ENCODE measurements at regions not wholly inside any gene's neighbourhood (a gene's known extent, or its start where the extent isn't known, plus 50 kb on each side); places are given as distances from the start of the nearest gene placed in this dataset.
A peak's percentile ranks its signal among the peaks of the same experiment; 100 is the strongest.
"Not testable (repeated sequence)": the region's sequence is repeated elsewhere in the genome, so short reads cannot be mapped to it uniquely, and the experiment has no call there.

DNA sequence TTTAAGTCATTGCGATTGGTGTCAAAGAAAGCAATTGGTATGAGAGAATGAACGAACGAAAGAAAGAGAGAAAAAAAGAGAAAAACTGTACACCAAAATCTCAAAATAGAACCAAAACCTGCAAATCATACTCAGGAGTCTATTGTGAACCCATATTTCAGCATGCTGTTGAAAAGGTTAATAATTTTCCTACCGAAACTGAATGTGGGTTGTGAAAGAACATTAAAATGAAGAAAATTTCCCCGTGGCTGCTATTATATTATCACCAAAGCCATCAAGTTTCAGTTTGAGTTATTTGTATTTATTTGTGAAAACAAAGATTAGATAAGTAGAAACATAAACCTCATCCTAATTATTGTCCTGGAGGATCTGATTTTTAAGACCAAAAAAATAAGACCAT, 315.7 kb downstream of the BCL2L11 start:
- CTCF ChIA-PET; H3K4me1 ChIP-seq (ENCODE audit: control insufficient read depth in 2 of 2, insufficient read depth in 2 of 2, low read length in 2 of 2); ATAC-seq; H3K4me3 Mint-ChIP-seq; DNase-seq; H3K27me3 Mint-ChIP-seq; H3K4me3 ChIP-seq (ENCODE audit: low read length); POLR2A ChIA-PET; H3K9me3 Mint-ChIP-seq; H3K27me3 ChIP-seq (ENCODE audit: control insufficient read depth in 2 of 2, insufficient read depth in 2 of 2, low read length in 2 of 2); H3K36me3 Mint-ChIP-seq; H3K36me3 ChIP-seq (ENCODE audit: control insufficient read depth in 2 of 3, insufficient read depth in 3 of 3, low read length in 3 of 3); H3K27ac Mint-ChIP-seq; intact Hi-C loops (cut with micrococcal nuclease); H3K9me3 ChIP-seq (ENCODE audit: control insufficient read depth in 2 of 3, low read length in 3 of 3); H3K27ac ChIP-seq (ENCODE audit: low read depth, low read length): not testable (repeated sequence)
- peaks cover 0 to 25% (median 4%) of the 10 kb centered on the region in 7 donors for H3K4me1 Mint-ChIP-seq

DNA sequence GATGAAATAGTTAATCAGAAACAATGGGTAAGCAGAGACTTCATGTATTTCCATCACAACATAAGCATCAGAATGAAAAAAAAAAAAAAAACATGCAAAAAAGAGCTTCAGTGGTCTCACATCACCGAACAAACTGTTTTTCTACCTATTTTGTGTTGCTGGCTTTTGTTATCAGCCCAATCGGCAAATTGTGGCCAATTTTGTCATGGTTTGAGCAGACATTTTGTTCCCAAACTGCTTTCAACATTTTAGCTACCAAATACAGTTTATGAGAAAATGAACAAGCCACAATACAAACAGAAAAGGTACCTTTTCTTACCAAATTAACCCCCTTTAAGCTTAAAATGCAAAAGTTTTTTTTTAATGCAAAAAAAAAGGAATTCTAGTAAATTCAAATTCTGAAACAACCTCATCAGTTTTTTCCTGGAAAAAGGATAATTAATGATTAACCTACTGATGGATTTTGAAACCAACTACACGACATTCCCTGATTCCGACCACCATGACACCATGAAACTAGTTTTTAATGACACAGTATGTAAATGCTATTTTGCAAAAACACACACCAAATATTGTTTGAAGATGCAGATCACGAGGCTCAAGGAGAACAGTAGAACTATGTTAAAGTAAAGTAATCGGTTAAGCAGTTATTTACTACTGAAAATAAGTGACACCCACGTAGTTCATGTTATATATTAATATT, 316.7 kb downstream of the BCL2L11 start:
- H3K27me3 Mint-ChIP-seq; H3K9me3 Mint-ChIP-seq; POLR2A ChIA-PET; H3K27ac ChIP-seq (ENCODE audit: low read depth, low read length); H3K36me3 Mint-ChIP-seq; H3K36me3 ChIP-seq (ENCODE audit: control insufficient read depth in 2 of 3, insufficient read depth in 3 of 3, low read length in 3 of 3); H3K4me3 Mint-ChIP-seq; H3K27ac Mint-ChIP-seq; DNase-seq; H3K9me3 ChIP-seq (ENCODE audit: control insufficient read depth in 2 of 3, low read length in 3 of 3); H3K4me1 ChIP-seq (ENCODE audit: control insufficient read depth in 2 of 2, insufficient read depth in 2 of 2, low read length in 2 of 2); CTCF ChIA-PET; H3K27me3 ChIP-seq (ENCODE audit: control insufficient read depth in 2 of 2, insufficient read depth in 2 of 2, low read length in 2 of 2); intact Hi-C loops (cut with micrococcal nuclease); H3K4me3 ChIP-seq (ENCODE audit: low read length): not testable (repeated sequence)
- H3K4me1 Mint-ChIP-seq: peaks cover 0 to 21% (median under 1%) of the 10 kb centered on the region in 7 donors
- ATAC-seq: peak; percentile 23

DNA sequence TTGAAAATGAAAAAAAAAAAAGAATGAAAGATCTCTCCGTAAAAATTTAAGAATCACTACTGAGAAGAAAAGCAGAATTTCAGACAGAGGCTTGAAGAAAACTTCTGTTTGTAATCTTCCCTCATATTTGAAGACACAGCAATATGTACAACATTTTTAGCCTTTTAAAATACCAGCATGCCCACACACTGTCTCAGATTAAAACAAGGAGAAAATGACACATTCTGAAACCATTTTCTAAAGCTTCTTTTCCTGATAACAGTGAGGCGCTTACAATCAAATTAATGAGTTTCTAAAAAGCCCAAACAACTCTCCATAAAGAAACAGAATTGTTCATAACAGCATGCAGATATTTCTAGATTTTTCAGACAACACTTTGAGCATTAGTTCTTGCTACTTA, 317.4 kb downstream of the BCL2L11 start:
- H3K36me3 ChIP-seq (ENCODE audit: control insufficient read depth in 2 of 3, insufficient read depth in 3 of 3, low read length in 3 of 3); H3K4me1 ChIP-seq (ENCODE audit: control insufficient read depth in 2 of 2, insufficient read depth in 2 of 2, low read length in 2 of 2); H3K36me3 Mint-ChIP-seq; H3K27me3 Mint-ChIP-seq; H3K27ac ChIP-seq (ENCODE audit: low read depth, low read length); H3K4me3 ChIP-seq (ENCODE audit: low read length); H3K27me3 ChIP-seq (ENCODE audit: control insufficient read depth in 2 of 2, insufficient read depth in 2 of 2, low read length in 2 of 2); ATAC-seq; H3K4me3 Mint-ChIP-seq; intact Hi-C loops (cut with micrococcal nuclease); H3K27ac Mint-ChIP-seq; H3K9me3 Mint-ChIP-seq; CTCF ChIA-PET; DNase-seq; POLR2A ChIA-PET; H3K9me3 ChIP-seq (ENCODE audit: control insufficient read depth in 2 of 3, low read length in 3 of 3): not testable (repeated sequence)
- H3K4me1 Mint-ChIP-seq: peaks cover 0 to 17% (median 0%) of the 10 kb centered on the region in 7 donors

DNA sequence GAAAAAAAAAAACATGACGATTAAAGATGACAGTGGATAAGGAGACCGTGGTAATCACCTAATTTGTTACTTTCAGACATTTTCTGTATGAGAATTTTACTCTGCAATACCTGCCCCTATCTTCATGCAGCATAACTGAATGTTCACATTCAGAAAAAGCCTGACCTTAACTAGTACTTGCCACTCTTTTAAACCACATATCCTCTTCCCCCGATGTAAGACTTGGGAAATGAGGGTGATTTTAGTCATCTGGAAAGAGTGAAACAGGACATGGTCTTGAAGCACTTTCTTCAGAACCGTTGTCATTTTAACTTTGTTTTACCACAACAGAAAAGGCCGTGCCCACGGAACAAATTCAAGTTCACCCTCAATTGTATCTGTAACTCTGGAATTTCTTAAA, 318.5 kb downstream of the BCL2L11 start:
- H3K9me3 ChIP-seq (ENCODE audit: control insufficient read depth in 2 of 3, low read length in 3 of 3); CTCF ChIA-PET; H3K27me3 Mint-ChIP-seq; H3K27ac ChIP-seq (ENCODE audit: low read depth, low read length); ATAC-seq; H3K4me3 ChIP-seq (ENCODE audit: low read length); H3K36me3 Mint-ChIP-seq; DNase-seq; intact Hi-C loops (cut with micrococcal nuclease); H3K4me1 ChIP-seq (ENCODE audit: control insufficient read depth in 2 of 2, insufficient read depth in 2 of 2, low read length in 2 of 2); H3K27me3 ChIP-seq (ENCODE audit: control insufficient read depth in 2 of 2, insufficient read depth in 2 of 2, low read length in 2 of 2); H3K9me3 Mint-ChIP-seq; H3K36me3 ChIP-seq (ENCODE audit: control insufficient read depth in 2 of 3, insufficient read depth in 3 of 3, low read length in 3 of 3); POLR2A ChIA-PET: not testable (repeated sequence)
- Mint-ChIP-seq H3K27ac (peak overlapping the region in 1 of 9 donors; percentile 72), H3K4me3 (peak overlapping the region in 2 of 10 donors; percentile 16 to 62), H3K4me1 (peaks cover 0 to 12% (median 0%) of the 10 kb centered on the region in 7 donors)

DNA sequence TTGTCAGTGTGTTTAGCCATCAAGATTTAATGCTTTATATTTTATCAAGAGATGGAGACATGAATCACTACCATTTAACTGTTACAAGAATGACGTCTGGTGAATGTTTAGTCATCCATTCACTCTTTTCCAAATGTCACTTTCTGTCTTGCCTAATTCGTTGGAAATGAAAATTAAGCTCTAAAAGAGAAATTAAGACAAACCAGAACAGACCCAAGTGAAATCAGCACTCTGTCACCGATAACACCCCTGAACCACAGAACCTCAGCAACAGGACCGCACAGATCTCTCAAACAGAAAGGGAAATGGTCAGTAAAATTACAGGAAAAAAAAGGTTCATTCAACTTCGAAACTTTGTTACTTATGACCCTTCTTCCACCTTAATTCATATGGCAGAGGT, 320.9 kb downstream of the BCL2L11 start:
- H3K27ac ChIP-seq (ENCODE audit: low read depth, low read length); H3K27me3 Mint-ChIP-seq; H3K4me3 ChIP-seq (ENCODE audit: low read length); H3K4me1 Mint-ChIP-seq; H3K36me3 Mint-ChIP-seq; H3K36me3 ChIP-seq (ENCODE audit: control insufficient read depth in 2 of 3, insufficient read depth in 3 of 3, low read length in 3 of 3); H3K9me3 Mint-ChIP-seq; POLR2A ChIA-PET; H3K27me3 ChIP-seq (ENCODE audit: control insufficient read depth in 2 of 2, insufficient read depth in 2 of 2, low read length in 2 of 2); CTCF ChIA-PET; H3K9me3 ChIP-seq (ENCODE audit: control insufficient read depth in 2 of 3, low read length in 3 of 3); H3K4me1 ChIP-seq (ENCODE audit: control insufficient read depth in 2 of 2, insufficient read depth in 2 of 2, low read length in 2 of 2); DNase-seq; H3K4me3 Mint-ChIP-seq; ATAC-seq; intact Hi-C loops (cut with micrococcal nuclease): not testable (repeated sequence)
- H3K27ac Mint-ChIP-seq: peak overlapping the region in 1 of 9 donors; percentile 33

DNA sequence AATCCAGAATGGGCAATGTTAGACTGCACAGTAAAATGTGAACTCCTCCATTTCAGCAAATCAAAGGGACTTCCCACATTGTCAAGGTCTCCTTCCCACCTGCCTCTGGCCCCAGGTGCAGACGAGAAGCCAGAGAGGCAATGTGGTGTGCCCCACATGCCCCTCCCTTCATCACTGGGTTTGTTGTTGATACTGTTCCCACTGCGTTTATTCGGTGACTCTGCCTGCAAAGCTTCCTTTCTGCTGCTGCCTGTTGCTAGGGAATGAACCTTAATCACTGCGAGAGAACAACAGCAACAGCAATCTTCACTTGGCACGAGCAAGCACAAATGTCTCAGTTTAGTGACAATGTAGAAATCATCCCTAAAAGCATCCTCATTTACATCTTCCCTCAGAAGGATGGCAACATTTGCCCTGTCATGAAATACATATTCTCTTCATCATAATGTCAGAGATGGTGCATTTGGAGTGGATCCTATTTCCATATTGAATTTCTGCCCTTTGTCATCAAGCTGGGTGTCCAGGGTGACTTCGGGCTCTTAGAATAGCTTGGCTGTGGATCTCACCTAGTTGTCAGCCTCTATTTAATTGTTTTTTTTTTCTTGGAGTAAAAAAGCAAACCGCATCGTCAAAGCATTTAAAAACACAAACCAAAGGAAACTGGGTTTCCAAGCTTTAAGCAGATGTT, 322.2 kb downstream of the BCL2L11 start:
- not testable (repeated sequence) for H3K4me1 Mint-ChIP-seq
- peak in 3 of 9 donors; percentile 22 to 41 (median 36) for DNase-seq

DNA sequence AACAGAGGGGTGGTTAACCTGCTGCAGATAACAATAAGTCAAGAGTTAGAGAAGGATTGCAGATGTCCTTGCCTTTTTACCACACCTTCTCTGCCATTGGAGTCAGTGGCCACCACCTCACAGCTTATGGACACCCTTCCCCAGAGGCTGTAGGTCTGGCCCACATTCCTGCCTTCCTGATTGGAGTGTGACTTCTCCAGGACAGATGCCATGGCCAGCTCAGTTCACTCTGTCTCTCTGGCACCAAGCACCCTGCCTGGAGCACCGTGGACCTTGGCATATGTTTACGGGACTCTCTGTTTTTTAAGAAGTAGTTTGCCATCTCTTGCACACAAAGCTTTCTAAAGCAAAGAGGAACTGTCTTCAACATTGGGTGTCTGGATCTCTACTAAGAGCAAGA, 323.8 kb downstream of the BCL2L11 start:
- H3K27ac ChIP-seq (ENCODE audit: low read depth, low read length); H3K4me3 ChIP-seq (ENCODE audit: low read length); H3K4me3 Mint-ChIP-seq; H3K27ac Mint-ChIP-seq; DNase-seq; H3K9me3 Mint-ChIP-seq; H3K9me3 ChIP-seq (ENCODE audit: control insufficient read depth in 2 of 3, low read length in 3 of 3); H3K4me1 Mint-ChIP-seq; CTCF ChIA-PET; POLR2A ChIA-PET; intact Hi-C loops (cut with micrococcal nuclease); H3K27me3 Mint-ChIP-seq; H3K36me3 Mint-ChIP-seq; ATAC-seq; H3K27me3 ChIP-seq (ENCODE audit: control insufficient read depth in 2 of 2, insufficient read depth in 2 of 2, low read length in 2 of 2); H3K36me3 ChIP-seq (ENCODE audit: control insufficient read depth in 2 of 3, insufficient read depth in 3 of 3, low read length in 3 of 3); H3K4me1 ChIP-seq (ENCODE audit: control insufficient read depth in 2 of 2, insufficient read depth in 2 of 2, low read length in 2 of 2): not testable (repeated sequence)

More for the DNA sequence above, 322.2 kb downstream of the BCL2L11 start:
- H3K36me3 Mint-ChIP-seq; H3K4me3 Mint-ChIP-seq; CTCF ChIA-PET; H3K36me3 ChIP-seq (ENCODE audit: control insufficient read depth in 2 of 3, insufficient read depth in 3 of 3, low read length in 3 of 3); H3K9me3 ChIP-seq (ENCODE audit: control insufficient read depth in 2 of 3, low read length in 3 of 3); H3K9me3 Mint-ChIP-seq; H3K4me1 ChIP-seq (ENCODE audit: control insufficient read depth in 2 of 2, insufficient read depth in 2 of 2, low read length in 2 of 2); H3K27ac Mint-ChIP-seq; H3K4me3 ChIP-seq (ENCODE audit: low read length); H3K27me3 ChIP-seq (ENCODE audit: control insufficient read depth in 2 of 2, insufficient read depth in 2 of 2, low read length in 2 of 2); POLR2A ChIA-PET; H3K27ac ChIP-seq (ENCODE audit: low read depth, low read length); H3K27me3 Mint-ChIP-seq; intact Hi-C loops (cut with micrococcal nuclease): not testable (repeated sequence)
- peak; percentile 86 for ATAC-seq
